GM19455 (cell line): ENCODE measurements at regions not wholly inside any gene's neighbourhood (a gene's known extent, or its start where the extent isn't known, plus 50 kb on each side); places are given as distances from the start of the nearest gene placed in this dataset.
"Not testable (repeated sequence)": the region's sequence is repeated elsewhere in the genome, so short reads cannot be mapped to it uniquely, and the experiment has no call there.

Experiments used
- ATAC-seq: cut with Tn5 transposase; IDR thresholded peaks from one replicate; pipeline ENCODE4 v1.9.1; 2021; ENCODE audit not compliant: unreplicated experiment

DNA sequence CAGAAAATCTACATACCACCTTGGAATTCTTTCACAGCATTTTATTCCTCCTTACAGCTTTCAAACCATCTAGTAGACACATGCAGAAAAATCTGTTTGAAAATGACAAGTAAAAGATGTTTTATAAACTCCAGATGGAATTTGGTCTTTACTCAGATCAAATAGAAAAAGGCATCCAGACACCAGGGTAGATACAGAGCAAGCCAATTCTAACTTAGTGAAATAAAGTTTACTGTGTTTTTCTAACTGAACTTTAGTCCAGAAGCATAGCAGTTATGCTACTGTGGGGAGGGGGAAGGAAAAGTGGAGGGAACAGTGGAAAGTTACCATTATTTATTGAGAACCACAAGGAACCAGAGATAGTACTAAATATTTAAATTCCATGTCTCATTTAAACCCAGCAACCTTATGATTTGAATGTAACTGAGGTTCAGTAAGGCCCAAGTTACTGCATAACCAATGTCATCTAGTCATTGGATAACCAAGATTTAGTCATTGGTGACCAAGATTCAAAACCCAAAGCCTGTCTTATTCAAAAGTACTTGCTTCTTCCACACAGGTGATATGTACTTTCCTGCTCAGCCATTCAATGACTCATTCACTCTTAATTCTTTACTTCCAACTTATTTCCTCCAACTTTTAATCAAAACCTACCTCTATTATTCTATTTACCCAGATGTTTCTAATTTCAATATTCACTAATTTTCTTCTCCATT lies 57.7 kb downstream of the RAD51AP2 start:
- ATAC-seq: no peak

DNA sequence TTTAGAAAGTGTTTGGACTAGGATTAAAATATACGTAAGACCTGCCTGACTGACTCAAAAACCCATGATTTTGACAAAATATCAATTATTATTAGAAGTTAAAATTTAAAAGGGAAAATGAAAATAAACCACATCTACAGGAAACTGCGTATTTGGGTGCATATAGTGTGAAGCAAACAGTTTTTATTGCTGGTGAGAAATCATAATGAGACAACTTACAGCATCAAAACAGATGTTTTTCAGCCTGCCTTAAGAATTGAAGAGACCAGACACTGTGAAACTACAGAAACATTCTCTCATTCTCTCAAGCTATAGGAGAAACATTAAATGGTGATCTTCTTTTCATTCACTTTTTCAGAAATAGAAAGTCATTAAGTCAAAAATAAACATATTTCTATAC lies 62.9 kb downstream of the RAD51AP2 start:
- no peak for ATAC-seq

GRCh38 chr2:17446191-17446590 lies 72.0 kb downstream of the RAD51AP2 start:
- ATAC-seq: not testable (repeated sequence)

DNA sequence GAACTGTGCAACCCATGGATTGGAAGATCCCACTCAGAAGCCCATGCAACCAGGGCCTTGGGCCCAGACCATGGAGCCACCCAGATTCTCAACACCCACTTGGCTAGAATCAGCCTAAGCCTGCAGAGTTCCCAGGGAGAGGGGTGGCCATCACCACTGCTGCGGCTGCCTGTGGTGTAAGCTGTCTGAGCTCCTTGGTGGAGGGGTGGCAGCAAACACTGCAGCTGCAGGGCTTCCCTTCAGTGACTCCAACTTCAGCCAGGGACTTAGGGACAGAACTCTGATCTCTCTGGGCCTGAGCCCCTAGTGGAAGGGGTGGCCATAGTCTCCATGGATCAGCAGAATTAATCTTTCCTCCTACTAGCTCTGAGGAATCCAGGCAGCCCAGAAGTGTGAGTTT lies 72.5 kb downstream of the RAD51AP2 start:
- no peak for ATAC-seq

GRCh38 chr2:17442334-17442733 lies 75.9 kb downstream of the RAD51AP2 start:
- no peak for ATAC-seq

- no peak for ATAC-seq
Measured at GRCh38 chr2:17441790-17442189, 76.5 kb downstream of the RAD51AP2 start.

DNA sequence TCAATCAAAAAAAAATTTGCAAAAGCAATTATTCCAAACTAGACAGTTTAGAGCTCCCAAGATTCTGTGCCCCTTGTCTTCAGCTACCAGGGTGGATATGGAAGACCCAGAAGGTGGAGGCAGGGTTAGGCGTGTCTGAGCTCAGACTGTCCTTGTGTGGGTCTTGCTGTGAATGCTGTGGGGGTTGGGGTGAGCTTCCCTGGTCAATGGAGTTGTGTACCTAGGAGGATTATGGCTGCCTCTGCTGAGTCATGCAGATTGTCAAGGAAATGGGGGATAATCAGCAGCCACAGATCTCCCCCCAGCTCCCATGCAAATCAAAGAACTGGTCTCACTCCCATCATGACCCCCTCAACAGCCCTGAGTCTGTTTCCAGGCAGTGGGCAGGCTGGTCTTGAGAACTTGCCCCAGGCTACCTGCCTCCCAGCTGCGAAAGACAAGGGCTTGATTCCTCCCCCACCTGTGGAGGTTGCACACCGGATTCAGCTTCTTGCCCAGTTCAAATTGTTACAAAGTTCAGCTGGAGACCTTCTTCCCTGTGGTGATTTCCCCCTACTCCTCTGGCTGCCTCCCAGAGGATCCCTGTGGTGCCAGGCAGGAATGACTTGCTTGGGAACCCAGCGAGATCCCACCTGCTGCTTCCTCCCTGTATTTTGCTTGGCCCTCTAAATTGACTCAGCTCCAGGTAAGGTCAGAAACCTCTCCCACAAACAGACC lies 77.0 kb downstream of the RAD51AP2 start:
- ATAC-seq: no peak

DNA sequence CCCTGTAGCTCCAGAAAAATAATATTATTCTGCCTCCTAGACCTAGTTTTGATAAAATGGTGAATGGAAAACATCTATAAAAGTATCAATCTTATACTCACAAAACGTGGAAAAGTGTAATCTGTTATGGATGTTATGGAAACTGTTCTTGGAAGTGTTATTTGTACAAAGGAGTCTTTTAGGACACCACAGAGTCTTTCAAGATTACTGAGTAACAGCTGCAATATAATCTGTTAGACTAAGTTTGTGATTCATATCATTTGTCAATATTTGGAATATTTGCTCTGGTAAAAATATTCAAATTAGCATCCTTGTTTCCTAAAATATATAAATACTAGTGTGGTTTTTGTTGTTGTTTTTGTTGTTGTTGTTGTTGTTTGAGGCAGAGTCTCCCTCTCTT lies 87.9 kb downstream of the RAD51AP2 start:
- no peak for ATAC-seq

- no peak for ATAC-seq
Measured at GRCh38 chr2:17429130-17429529, 89.1 kb downstream of the RAD51AP2 start.

GRCh38 chr2:17427401-17427800 lies 90.8 kb downstream of the RAD51AP2 start:
- ATAC-seq: no peak

DNA sequence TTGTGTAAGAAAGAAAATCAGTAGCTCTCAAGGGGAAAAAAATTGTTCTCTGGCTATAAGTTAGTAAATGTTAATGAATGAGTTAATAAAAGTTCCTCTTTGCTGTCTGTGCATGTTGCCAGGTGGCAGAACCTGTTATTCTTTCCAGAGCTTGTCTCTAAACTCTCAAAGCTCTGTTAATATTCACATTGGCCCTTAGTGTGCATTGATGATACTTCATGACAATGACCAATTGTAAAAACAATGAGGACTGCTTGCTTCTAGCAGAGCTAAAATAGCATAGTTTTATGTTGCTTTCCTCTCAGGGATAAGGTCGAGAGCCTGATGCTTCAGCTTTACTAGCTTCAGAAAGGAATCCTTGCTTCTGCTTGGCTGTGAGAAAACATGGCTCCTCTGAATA lies 91.5 kb downstream of the RAD51AP2 start:
- no peak for ATAC-seq

DNA sequence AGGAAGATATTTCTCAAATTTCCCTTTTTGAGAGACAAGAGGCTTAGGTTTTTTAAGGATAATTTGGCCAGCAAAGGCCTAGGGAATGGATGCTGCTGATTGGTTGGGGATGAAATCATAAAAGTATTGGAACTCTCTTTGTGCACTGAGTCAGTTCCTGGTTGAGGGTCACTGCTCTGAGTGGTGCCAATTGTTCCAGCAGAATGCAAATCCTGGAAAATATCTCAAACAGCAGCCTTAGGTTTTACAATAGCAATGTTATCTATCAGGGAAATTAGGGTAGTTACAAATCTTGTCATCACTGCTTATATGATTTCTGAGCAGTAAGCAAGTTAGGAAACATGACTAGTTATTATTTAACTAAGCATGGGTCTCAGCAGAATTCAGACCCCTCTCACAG lies 96.2 kb downstream of the RAD51AP2 start:
- no peak for ATAC-seq

GRCh38 chr2:17416884-17417391 lies 101.3 kb downstream of the RAD51AP2 start:
- no peak for ATAC-seq

GRCh38 chr2:17413036-17413435 lies 105.2 kb downstream of the RAD51AP2 start:
- no peak for ATAC-seq

DNA sequence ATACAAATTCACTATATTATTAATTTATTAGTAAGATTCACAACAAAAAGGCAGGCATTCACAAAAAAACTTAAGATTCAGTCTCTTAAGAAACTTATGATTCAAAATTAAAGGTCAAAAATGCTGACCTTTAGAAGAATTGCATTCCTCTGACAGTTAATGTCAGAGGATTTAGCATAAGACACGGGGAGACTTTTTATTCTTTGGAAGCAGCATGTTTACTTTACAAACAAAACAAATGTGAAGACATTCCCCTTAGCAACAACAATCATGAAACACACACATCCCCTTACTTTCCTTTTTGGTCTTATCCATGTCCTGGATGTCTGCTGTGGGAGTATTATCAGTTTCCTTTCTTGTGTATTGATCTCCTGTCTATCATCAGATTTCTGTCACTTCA lies 117.1 kb downstream of the RAD51AP2 start:
- ATAC-seq: no peak

GRCh38 chr2:17398770-17399169 lies 119.5 kb downstream of the RAD51AP2 start:
- ATAC-seq: no peak

DNA sequence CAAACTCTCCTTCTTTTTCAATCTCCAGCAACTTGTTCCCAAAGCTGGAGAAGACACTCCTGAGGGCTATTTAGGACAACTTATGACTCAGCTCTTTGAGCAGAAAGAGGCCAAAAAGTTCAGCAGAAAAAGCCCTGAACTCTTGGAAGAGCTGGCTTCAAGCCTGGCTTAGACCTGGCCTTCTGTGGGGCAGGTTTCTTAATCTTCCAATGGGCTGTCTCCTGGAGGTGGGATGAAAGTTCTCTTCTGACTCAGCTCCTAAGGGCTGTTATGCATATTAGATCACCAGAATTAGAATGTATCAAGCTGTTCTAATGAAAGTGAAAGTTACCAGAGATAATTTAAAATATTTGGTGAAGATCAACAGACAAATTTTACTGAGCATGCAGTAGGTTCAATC lies 129.4 kb downstream of the RAD51AP2 start:
- ATAC-seq: no peak

DNA sequence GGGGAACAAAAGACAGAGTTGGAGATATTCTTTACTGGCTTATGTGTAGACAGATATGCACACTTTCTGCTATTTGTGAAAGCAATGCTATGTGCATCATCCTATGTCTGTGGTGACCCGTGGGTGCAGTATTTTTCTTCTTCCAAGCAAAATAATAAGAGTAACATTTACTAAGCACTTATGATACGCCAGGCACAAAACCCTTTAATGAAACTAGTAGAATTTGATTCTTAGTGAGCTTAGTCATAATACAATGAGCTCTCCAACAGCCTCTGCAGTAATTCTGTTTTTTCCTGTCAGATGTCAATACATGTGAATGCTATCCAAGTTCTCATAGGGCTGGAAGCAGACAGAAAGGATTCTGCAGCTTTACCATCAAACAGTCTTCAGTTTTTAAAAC lies 130.6 kb downstream of the RAD51AP2 start:
- ATAC-seq: no peak

DNA sequence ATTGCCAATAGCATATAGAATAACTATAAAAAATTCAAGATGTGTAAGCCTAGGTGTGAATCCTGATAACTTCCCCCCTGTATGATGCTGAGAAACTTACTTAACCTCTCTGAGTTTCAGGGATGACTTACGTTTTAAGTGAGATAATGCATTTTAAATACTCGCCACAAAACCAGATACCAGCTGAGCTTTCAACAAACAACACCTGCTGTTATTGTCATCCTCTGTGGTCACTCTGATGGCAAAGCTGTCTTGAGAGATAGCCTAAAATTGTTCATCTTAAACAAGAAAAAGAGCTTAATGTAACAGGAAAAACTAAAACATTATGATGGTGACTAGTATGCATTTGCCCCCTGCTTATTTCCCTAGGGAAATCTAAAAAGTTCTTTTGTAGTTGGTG lies 131.5 kb downstream of the RAD51AP2 start:
- no peak for ATAC-seq

DNA sequence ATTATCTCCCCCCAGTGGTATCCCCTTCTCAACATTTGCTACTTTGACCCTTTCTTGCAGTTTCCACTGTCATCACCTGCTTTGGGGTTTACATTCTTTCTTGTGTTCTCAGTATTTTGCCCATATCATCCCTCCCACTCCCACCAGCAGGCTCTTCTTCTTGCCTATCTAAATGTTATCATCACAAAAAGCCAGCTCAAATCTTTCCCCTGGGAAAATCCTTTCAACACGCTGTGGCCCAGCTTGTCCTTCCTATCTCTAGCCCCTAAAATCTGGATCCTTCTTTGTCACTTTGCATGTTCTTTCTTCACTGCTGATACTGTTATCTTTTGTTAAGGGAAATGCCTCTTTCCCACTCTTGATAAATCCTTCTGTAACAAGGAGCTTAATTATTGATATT lies 138.2 kb downstream of the RAD51AP2 start:
- no peak for ATAC-seq

DNA sequence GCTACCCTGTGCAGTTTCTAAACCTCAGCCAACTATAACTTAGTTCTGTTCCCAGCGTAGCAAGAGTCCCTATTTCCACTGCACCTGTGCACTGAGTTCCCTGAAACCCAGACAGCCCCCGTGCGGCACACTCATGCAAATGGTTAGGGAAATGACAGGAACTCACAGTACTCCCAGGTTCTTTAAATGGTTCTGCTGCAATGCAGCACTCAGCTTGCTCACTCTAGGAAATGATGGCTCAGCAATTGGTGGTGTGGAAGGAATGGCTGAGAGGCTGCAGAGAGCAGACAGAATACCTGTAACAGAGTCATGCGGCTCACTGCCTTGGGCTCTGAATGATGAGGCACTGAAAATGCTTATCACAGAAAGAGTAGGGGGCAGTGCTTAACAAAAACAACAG lies 143.0 kb downstream of the RAD51AP2 start:
- no peak for ATAC-seq

DNA sequence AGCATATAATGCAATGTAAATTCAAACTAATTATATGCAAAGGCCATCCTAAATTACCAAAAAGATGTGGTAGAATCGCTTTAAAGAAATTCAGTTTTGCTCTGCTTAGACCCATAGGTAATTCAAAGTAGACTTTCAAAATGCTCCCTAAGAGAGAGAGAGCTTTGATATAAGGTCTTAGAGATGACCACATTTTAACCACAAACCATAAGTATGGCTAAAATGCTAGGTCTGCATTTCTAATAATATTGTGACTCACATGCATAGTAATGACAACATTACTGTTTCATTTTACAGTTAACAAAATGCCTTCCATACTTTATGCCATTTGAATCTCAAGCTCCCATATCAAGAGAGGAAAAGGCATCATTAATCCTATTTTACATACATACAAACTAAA lies 144.5 kb downstream of the RAD51AP2 start:
- ATAC-seq: no peak

DNA sequence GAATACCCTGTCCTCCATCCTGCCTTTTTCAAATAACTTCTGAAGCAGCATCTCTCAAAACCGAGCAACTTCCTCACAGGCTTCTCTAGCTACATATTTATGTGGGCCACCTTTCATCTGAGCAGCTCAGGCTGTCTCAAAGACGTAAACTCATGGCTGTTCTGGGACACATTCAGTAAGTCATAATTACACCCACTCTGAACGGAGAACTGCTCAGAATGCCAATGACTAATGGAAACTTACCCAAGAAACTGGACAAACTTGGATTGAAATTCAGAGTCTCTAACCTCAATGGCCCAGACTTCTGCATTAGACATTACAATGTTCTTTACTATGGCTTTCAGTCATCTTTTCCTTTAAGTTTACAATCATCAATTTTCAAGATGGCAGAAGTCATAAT lies 145.2 kb downstream of the RAD51AP2 start:
- ATAC-seq: no peak
